Fibroblast of the aortic adventitia (primary cell): ENCODE measurements at regions not wholly inside any gene's neighbourhood (a gene's known extent, or its start where the extent isn't known, plus 50 kb on each side); places are given as distances from the start of the nearest gene placed in this dataset.

Experiments used
- DNase-seq: peaks from one replicate; pipeline ENCODE4 v3.0.0-alpha.2; 2010; ENCODE audit warnings: low read depth
- H3K4me3 ChIP-seq: 2 replicates; pipeline ENCODE4 v1.5.1; 2011; ENCODE audit warnings: low read depth, mild to moderate bottlenecking, control low read depth, low read length, moderate library complexity
- TF ChIP-seq, protein P1 (sequence below): IDR thresholded peaks from 2 replicates; pipeline ENCODE4 v1.5.1; 2011; ENCODE audit warnings: mild to moderate bottlenecking, low read length, control low read depth, inconsistent platforms; ENCODE audit not compliant: insufficient read depth

DNA sequence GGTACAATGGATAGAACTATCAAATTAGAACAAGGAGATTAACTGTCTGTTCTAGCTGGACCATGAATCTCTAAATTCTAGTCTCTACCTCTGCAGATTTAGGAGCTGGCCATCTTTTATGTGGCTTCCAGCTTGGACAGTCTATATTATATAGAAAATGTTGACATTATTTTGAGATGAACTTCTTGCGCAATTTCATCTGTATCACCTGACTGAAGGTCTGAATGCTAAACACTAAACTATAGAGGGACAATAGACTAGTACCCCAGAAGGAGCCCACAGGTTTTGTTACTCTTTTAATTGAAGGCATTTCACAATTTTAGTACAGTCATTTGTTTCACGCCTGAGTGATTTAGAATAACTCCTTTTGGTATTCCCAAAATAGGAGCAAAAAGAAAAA lies 222.4 kb upstream of the ANKRD30A start:
- DNase-seq, result no peak
- H3K4me3 ChIP-seq, result no peak overlapping the region
- TF ChIP-seq, protein P1, sequence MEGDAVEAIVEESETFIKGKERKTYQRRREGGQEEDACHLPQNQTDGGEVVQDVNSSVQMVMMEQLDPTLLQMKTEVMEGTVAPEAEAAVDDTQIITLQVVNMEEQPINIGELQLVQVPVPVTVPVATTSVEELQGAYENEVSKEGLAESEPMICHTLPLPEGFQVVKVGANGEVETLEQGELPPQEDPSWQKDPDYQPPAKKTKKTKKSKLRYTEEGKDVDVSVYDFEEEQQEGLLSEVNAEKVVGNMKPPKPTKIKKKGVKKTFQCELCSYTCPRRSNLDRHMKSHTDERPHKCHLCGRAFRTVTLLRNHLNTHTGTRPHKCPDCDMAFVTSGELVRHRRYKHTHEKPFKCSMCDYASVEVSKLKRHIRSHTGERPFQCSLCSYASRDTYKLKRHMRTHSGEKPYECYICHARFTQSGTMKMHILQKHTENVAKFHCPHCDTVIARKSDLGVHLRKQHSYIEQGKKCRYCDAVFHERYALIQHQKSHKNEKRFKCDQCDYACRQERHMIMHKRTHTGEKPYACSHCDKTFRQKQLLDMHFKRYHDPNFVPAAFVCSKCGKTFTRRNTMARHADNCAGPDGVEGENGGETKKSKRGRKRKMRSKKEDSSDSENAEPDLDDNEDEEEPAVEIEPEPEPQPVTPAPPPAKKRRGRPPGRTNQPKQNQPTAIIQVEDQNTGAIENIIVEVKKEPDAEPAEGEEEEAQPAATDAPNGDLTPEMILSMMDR, result no peak

DNA sequence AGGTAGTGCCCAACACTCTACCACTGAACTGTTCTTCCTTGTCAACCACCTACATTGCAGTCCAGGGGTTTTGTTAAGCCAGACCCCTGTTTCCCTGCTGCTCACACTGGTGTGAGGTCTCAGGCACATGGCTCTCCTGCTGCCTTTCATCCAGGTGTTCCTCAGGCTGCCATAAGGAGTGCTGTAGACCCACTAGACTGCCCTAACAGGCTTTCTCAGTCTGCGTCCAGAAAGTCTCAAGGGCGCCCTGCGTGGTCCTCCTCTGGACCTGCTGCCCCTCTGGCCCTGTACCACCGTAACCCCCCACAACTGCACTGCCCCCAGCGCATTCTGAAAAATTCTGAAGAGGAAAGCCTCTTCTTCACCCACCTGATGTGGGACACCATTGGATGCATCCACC lies 225.7 kb upstream of the ANKRD30A start:
- H3K4me3 ChIP-seq, result no peak overlapping the region
- TF ChIP-seq, protein P1, result no peak
- DNase-seq, result no peak

DNA sequence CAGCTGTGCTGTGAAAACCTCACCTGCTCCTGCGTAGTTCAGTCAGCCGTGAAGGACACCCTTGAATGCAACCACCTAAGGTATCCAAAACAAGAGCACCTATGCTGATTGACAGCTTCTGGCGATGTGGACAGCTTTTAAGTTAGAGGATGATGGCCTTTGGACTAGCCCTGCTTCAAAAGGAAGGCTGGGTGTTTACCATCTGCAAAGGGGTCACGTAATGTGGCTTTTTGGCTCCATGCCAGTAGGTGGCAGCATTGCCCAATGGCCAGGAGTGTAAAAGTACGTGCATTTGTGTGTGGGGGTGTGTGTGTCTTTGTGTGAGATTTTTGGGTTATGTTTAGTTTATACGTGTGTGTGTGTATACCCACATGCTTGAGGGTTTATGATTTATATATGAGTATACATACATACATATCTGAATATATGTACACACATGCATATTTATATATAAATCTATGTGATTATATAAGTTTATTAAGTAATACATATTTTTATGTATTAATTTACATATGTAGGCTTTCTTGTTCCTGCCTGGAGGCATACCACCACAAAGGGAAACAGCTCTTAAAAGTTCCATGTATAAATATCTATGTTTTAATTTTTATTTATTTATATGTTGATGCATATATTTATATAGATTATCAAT lies 236.3 kb upstream of the ANKRD30A start:
- H3K4me3 ChIP-seq, result no peak overlapping the region
- DNase-seq, result no peak
- TF ChIP-seq, protein P1, result no peak

DNA sequence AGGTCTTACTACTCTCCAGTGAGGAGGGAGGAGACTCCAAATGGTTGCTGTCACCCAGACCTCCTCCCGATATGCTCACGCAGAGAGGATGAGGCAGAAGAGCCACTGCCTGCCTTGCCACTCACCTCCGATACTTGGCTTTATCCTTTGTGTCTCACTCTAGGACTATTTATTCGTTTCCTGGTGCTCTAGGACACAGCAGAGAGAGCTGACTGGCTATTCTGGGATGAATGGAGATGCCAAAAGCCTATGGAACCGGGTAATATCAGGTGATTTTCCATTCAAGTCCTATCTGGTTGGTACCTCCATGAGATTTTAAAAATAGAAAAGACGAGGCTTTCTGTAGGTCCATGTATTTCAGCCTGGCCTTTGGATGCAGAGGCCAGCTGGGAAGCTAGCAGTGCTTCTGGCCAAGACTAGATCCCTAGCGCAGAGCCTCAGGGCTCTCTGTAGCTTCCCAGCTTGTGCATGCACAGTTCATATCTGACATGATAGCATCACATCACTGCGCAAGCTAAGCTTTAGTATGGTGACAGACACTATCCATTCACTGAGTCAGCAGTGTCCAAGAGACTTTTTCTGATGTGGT lies 239.0 kb upstream of the ANKRD30A start:
- TF ChIP-seq, protein P1, result no peak
- H3K4me3 ChIP-seq, result no peak overlapping the region

DNA sequence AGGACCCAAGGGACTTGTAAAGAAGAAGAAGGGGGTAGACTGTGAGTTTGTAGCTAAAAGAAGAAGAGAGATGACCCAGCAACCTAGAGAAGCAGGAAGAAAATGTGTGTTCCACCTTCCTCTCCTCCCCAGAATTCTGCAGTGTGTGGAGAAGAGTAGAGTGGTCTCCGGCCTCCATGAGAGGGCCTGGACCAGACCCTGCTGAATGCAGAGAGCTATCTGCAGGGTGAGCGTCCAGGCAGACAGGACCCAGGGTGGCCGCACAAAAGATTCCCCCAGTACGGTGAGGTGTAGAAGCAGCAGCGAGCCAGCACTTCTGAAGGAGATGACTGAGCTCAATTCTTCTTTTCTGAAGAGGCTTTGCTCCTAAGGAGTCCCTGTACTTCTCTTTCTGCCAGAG lies 239.7 kb upstream of the ANKRD30A start:
- TF ChIP-seq, protein P1, result no peak
- no peak for DNase-seq
- no peak overlapping the region for H3K4me3 ChIP-seq

More for the DNA sequence above, 239.0 kb upstream of the ANKRD30A start:
- no peak for DNase-seq

DNA sequence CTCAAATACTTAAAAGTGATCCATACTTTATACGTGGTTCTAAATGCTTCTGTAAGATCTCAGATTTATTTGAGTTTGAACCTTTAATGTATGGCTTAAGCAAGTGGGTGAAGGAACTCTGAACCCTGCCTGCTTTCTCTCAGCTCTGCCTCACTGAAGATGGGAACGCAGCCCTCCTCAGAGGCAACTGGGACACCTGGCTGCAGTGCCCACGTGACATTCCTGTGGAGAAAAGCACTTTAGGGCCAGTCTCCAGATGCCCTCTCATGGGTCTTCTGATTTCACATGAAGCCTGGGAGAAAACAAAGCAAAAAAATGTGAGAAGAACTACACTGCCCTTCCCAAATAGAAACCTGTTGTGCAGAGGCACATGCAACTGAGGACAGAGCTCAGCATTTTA lies 242.6 kb upstream of the ANKRD30A start:
- TF ChIP-seq, protein P1, result no peak
- no peak overlapping the region for H3K4me3 ChIP-seq
- no peak for DNase-seq

DNA sequence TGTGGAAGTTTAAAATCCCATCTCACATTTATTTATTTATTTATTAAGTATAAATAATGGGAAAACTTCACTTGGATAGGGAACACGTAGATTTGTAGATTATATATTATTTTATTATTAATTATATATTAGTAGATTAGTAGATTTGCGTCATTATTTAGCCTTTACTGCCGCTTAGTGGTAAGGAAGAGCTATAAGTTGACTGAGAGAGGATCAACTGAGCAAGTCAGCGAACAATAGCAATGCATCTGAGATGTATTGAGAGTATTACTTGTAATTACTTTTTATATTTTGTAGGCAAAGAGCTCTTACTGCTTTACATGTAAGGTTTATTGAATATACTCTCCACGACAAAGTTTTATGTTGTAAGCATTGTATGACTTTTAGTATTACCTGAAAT lies 244.5 kb upstream of the ANKRD30A start:
- TF ChIP-seq, protein P1, result peak; percentile 79
- H3K4me3 ChIP-seq, result no peak overlapping the region
- peak; percentile 68 for DNase-seq
